NCI-H2171 (cell line): ENCODE measurements at regions not wholly inside any gene's neighbourhood (a gene's known extent, or its start where the extent isn't known, plus 50 kb on each side); places are given as distances from the start of the nearest gene placed in this dataset.

ENCODE experiments used
- DNase-seq: peaks from one replicate; lab custom pipeline; 2025; lab: John Stamatoyannopoulos, UW

DNA sequence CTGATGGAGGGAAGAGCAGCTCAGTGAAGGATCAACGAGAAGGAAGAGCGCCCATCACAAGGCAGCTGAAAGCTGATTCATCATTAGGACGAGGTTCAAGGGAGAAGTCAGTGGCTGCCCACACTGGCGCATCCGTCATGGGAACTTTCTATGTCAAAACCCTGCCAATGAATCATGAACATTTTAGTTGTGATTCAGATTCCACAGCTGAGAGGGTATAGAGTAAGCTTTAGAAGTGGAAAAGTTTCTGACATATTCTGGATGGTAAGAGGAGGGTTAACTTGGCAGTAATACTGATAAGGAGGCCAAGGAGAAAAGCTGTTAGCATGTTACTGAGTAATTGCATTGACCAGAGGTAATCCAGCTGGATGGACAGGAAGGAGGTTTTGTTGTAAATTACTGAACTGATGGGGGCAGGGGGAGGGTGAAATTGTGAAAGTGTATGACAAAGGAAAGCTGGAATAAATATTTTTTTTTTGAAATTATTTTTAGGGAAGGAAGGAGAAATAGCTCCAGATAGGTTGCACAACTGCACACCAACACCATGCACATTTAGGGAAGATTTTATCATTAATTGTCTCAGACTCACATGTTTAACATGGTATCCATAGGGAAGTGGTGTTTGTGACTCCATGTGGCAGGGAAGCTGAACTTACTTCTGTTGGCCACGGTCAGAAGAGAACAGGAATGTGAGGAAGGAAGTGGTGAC, 78.3 kb upstream of the NRP1 start:
- DNase-seq = no peak

DNA sequence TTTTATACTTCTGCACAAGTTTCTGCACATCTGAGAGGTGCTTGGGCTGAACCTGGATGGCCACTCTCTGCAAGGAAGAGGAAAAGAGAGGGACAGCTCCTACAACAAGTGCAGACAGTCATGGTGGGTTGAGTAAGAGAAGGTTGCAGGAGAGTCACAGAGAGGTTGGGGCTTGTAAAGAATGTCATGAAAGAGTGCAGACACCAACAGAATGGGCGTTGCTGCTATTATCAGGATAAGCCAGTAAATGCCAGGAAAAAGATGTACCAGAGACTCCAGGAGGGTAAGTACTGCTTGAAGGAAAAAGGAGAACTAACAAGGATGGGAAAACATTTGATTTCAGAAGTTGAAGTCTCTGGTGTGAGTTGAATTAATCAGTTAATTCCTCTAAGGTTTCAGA, 77.8 kb upstream of the NRP1 start:
- no peak for DNase-seq

DNA sequence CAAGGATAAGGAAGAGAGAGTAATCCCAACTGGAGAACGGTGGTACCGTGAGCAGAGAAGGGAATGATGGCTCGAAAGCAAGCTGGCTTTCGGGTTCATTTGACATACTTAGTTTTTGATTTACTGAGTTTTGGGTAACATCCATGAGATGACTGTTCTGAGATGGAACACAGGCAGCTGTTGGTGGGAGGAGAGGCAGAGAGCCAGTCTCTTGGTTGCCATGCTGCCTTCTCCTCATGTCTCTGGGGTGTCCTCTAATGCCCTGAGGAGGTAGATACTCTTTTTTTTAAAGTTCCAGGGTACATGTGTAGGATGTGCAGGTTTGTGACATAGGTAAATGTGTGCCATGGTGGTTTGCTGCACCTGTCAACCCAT, 76.4 kb upstream of the NRP1 start:
- no peak for DNase-seq

DNA sequence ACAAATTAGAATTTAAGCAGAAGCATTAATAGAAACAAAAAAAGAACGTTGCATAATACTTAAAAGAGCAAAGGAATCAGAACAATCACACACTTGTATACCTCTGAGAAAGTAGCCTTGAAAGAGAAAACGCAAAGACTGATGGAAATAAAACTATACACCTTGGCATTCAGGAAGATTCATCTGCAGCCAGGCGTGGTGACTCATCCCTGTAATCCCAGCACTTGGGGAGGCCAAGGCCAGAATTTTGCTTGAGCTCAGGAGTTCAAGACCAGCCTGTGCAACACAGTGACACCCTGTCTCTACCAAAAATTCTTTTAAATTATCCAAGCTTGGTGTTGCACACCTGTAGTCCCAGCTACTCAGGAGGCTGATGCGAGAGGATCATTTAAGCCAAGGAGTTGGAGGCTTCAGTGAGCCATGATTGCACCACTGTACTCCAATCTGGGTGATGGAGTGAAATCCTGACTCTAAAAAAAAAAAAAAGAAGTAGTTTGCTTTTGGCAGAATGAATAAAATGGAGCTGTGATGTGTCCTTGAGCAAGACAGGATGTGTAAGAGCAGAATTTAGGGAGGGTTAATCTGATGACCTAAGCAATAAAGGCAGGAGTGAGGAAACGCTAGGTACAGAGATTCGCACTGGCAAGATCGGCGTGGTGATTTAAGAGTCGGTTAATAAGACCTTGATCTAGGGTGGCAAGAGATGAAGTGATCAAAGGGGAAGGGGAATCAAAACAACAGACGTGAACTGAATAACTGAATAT, 75.8 kb upstream of the NRP1 start:
- no peak for DNase-seq

DNA sequence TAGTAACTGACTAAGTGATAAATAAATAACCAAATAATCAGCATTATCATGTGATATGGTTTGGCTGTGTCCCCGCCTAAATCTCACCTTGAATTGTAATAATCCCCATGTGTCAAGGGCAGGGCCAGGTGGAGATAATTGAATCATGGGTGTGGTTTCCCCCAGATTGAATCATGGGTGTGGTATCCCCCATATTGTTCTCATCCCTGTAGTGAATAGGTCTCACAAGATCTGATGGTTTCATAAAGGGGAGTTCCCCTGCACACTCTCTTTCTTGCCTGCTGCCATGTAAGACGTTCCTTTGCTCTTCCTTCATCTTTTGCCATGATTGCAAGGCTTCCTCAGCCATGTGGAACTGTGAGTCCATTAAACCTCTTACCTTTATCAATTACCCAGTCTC, 72.1 kb upstream of the NRP1 start:
- DNase-seq = no peak

DNA sequence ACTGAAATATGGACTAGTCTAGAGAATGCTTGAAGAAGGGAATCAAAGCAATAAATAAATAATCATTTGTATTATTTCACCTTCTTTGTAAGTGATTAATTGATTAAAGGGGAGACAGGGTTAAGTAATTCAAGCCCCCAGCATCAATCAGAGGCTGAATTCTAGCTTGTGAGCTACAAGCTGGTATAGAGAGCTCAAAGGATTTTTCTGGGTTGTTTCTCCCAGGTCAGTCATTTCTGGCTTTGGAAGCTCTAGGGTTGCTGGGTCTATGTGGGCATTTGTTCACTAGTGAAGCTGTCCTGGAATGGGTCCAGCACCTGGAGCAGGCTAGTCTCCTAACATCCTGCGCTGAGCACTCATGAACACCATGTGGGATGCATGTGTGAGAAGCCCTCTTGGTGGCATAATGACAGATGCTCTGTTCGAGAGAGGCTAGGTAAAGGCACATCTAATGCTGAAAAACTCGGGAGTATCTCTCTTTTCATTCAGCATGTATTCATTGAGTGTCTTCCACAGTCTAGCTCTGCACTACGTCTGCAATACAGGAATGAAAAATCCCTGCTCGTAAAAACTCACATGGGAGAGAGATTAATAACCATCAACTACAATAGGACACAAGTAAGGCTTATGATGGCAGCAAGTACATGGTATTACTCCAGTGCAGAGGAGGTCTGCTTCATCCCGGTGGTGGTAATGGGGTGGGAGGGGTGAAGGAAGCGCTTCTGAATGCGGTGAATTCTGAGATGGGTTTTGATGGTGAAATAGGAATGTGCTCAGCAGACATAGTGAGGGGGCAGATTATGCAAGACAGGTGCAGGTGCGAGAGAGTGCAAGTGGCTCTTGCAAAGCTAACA, 68.0 kb upstream of the NRP1 start:
- DNase-seq = no peak

DNA sequence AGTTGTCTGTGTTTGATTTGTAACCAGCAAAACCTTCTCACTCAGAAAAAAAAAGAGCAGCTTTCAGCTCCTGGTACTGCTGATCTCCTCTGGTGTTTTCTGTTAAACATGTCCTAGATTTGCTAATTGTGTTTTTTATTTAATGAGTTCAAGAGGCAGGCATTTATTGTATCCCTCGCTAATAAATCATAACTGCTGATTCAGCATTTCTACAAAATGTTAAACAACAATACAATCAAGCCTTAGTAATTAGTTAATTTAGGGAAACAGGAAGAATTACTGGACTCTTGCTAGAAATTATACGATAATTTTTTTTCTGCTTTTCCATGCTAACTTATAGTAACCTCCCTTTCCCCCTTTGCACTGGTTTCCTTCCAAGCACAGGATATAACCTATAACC, 66.8 kb upstream of the NRP1 start:
- no peak for DNase-seq

DNA sequence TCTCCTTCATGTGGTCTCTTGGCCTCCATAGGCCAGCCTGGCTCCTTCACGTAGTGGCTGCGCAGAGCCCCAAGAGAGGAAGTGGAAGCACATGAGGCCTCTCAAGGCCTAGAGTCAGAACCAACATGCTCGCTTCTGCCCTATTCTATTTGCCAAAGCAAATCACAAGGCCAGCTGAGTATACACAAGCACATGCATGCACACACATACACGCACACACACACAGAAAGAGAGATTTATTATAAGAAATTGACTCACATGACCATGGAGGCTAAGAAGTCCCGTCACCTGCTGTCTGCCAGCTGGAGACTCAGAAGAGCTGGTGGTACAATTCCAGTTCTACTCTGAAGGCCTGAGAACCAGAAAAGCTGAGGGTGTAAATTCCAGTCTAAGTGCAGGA, 64.3 kb upstream of the NRP1 start:
- DNase-seq = no peak

DNA sequence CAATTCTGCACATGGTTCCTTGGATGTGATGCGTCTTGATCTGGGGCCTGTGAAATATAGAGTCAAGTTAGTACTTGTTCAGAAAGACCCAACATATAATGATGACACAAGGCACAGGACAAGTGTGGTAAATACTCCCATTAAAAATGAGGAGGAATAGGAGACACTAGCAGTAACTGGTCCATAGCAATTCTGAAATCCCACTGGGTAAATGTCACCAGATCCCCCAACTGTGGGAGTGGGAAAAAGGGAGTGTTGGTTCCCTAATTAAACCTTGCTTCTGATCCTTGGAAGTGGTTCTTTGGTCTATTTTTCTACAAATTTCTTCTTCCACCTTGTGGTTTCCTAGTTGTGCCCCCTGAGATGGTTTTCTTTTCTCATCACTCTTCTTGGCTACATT, 62.5 kb upstream of the NRP1 start:
- DNase-seq = no peak

DNA sequence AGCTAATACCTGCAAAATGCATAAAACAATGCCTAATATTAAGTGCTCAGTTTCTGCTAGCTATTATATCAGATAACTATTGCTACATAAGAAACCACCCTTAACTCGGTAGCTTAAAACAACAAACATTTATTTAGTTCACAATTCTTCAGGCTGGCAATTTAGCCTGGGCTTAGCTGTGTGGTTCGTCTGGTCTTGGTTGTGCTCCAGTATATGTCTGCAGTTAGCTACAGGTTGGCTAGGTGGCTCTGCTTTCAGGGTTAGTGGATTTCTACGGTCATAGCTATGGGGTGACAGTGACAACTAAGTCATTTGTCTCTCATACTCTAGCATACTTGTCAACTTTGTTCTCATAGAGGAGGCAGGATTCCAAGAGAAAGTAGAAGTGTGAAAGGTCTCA, 61.8 kb upstream of the NRP1 start:
- DNase-seq = no peak

DNA sequence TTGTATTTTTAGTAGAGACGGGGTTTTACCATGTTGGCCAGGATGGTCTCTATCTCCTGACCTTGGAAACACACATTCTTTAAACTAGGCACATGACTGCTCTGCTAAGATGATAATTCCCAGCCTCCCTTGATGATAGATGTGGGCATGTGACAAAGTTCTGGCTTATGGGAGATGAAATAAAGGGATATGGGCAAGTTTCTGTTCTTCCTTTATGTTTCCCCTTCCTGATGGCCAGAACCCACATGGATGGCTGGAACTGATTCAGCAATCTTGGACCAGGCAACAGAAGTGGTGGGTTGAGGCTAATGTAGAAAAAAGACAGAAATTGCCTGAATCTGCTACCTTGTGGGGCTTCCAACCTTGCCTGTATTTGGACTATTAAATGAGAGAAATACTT, 60.7 kb upstream of the NRP1 start:
- DNase-seq = no peak

DNA sequence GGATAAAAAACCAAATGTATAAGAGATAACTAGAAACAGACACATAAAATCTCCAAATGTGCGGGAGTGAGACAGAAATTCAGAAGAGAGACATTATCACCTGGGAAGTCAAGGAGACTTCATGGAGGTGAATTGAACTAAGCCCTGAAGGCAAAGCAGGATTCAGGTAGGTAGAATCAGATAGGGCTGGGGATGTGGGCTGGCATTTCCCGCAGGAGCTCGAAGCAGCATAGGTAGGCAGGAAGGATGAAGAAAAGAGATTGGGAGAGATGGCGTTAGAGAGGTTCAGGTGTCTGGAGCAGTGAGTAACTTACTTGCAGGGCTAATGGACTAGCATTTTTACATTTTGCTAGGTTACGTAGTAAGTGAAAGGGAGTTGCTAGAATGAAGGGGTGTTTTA, 58.2 kb upstream of the NRP1 start:
- no peak for DNase-seq

DNA sequence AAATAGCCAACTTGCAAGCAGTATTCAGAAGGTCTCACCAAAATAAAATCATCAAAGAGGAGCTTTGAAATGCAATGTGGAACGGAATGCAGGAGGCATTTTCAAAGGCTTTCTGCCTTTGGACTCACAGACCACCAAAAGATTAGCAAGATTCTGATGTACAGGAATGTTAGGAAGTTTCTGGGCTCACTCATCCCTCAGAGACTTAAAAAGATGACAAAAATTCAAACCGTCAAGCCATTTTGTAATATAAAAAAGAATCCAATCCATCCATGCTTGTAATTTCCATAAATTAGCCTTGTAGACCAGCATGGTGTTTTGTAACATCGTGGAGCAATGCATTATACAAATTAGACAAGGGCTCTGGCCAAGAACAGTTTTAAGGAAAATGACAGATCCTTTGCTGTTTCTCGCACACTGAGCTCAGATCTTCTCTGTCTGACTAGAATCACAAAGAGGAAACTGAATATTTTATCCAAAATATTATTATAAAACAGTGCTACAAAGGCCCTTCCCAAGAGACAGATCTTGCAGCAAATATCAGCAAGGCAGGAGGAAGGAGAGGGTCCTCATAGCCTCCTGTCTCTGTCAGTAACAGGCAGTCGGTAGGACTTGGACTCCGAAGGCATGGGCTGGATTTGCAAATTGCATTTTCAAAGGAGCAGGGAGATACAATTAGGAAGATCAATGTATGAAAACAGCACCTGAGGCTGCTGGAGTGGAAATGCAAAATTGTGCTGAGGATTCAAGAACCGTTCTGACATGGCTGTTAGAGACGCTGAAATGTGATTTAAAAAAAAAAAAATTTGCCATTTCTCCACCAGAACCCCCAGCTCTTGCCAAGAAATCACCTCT, 57.4 kb upstream of the NRP1 start:
- no peak for DNase-seq

DNA sequence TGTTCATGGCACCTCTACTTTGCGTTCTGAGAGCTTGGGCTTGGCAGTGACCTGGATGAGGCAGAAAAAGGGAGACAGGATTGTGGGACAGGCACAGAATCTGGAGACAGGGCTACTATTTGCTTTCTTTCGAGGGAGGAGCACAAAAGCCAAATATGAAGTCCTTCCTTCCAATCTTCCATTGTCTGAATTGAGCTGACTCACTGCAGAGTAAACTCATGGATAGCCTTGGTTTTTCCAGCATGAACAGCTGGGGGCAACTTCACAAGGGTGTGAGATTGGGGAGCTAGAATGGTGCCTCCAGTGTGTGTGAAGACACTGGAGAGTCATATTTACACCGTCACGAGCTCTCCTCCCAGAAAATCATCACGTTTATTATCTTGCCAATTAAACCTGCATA, 55.6 kb upstream of the NRP1 start:
- DNase-seq = no peak

DNA sequence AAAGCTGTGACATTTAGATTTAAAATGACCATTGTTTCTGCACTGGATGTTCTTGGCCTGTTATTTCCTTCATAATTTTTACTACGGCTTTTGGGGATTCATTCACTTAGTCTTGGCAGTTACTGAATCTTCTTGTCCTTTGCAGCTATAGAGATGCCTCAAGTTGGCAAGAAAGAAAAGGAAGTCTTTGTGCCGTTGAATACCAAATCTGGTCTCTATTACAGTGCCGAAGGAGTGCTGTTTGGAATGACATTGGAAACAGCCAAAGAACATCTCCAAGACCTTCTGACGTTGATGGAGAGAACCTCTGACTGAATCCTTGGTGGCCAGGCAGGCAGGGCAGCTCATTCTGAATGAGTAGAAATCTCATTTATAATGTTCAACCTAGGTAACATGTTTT, 54.3 kb upstream of the NRP1 start:
- DNase-seq = no peak

DNA sequence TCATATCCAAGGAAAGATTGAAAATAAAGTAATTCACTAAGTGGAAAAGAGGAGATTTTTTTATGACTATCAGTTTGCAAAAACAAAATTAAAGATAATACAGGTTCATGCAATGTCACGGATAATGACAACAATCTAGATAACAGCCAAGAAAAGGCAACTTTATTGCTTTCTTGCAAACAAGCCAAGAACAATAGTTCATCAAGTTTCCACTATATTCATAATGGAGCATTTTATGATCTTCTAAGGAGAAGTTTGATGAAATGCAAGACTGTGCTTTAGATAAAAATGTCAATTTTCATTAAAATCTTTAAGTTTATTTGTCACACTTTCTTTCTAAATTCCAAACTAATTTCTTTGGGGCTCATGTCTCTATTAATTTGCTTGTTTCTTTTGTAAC, 53.9 kb upstream of the NRP1 start:
- DNase-seq = no peak

DNA sequence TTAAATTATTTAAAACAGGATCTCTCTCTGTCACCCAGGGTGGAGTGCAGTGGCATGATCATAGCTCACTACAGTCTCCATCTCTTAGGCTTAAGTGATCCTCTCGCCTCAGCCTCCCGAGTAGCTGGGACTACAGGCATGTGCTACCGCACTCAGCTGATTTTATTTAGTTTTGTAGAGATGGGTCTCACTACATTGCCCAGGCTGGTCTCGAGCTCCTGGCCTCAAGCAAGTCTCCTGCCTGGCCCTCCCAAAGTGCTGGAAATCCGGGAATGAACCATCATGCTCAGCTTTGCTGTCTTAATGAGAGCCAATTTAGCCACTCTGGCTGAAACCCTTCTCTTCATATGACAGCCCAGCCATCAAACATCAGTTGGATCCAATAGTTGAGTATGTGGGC, 53.3 kb upstream of the NRP1 start:
- no peak for DNase-seq

DNA sequence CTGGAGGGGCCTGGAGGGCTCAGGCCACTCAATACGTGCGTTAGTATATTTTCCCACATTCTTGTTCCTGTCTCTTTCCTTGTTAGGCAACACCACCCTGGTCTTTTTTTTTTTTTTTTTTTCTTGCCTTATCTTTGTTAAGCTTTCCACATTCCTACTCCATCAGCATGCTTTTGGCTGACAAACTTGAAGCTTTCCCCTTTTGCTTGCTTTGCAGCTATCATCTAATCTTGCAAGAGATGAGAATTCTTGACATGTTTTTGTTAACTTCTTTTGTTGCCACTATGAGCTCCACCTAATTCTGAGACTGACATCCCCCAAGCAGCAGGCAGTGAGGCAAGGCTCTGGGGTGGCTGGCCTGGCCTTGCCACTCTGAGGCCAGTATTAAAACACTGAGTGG, 52.5 kb upstream of the NRP1 start:
- no peak for DNase-seq

DNA sequence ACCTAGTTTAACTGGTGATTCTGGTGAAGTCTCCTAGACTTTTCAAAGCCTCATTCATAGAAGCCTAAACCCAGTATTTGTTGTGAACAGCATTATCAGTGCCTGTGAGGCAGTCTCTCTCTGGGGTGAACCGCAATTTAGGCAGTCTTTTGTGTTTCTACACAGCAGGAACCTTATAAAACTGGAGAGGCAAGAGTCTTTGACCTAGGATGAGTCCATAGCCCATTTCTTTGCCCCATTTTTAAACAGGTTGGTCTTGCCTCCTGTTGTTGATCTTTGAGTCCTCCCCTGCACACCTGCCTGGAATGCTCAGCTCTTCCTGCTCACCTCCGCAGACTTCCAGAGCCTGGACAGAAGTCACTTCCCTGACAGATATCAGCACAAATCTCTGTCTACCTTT, 51.2 kb upstream of the NRP1 start:
- no peak for DNase-seq

DNA sequence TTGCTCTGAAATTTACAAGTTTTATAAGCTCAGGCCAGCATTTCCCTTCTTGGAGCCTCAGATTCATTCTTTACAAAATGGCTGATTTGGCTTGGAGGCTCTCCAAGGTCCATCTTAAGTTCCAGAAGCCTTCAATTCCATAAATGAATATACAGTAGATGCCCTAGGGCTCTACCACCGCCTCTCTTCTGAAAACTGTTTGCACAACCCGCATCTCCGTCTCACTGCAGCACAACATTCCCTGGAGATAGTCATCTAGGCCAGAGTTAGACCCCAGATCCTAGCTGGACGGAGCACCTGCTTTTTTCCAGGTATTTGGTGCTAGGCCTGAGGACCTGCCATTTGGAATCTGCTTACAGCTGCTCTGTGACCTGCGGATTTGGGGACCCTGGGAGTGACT, 50.5 kb upstream of the NRP1 start:
- no peak for DNase-seq
